ENCODE measurements at regions not wholly inside any gene's neighbourhood (a gene's known extent, or its start where the extent isn't known, plus 50 kb on each side); places are given as distances from the start of the nearest gene placed in this dataset.

DNA sequence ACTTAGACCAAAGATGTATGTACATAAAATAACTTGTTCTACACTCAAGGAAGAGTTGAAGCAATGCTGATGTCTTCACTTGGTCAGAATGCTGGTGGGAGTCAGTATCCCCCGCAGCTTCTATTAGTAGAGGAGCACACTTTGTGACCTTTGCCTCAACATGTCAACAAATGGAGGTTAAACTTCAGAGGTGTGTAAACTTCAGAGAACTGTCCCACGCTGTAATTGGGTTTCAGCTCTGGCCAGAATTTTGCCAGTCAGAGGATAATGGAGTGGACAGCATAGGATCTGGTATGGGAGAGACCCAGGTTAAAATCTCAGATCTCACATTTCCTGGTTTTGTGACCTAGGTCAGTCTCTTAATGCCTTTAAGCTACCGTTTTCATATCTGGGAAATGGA, 107.6 kb upstream of the ZNF644 start:
- BruUV-seq (replicated peaks), result no TSS peak
- no peaks in the 10 kb centered on the region for H4K20me1 ChIP-seq (ENCODE audit: insufficient read depth)
- H3K4me3 ChIP-seq (replicated peaks in 1 of 2; ENCODE audit: low read depth in 1 of 2, low read length in 2 of 2), result no peak overlapping the region
- no peak overlapping the region for H3K9ac ChIP-seq (ENCODE audit: low read length)
- no peaks in the 10 kb centered on the region for H3K4me1 ChIP-seq (ENCODE audit: control insufficient read depth in 1 of 2, insufficient read depth in 2 of 2, low read length in 2 of 2)
- H3K9me2 ChIP-seq (ENCODE audit: insufficient read depth), result no peaks in the 10 kb centered on the region
- no peaks in the 10 kb centered on the region for H3K79me2 ChIP-seq (ENCODE audit: insufficient read depth, low read length)
- CTCF ChIA-PET, result no interaction called here
- no peaks in the 10 kb centered on the region for H3K9me3 ChIP-seq (ENCODE audit: control insufficient read depth in 1 of 2, insufficient read depth in 1 of 2, low read depth in 1 of 2, low read length in 2 of 2)
- no peak for DNase-seq (ENCODE audit: low read depth, low spot score)
- 0 out of 2 replicates have a peak, but pooled peaks cover 3% of the 10 kb centered on the region for H3K27me3 ChIP-seq (ENCODE audit: insufficient read depth, low read length)
- no peak for TF ChIP-seq ELF1 (IDR thresholded peaks at IDR 0.05; ENCODE audit: borderline replicate concordance, low read depth)
- TF ChIP-seq POLR2AphosphoS5 (IDR thresholded peaks at IDR 0.05; ENCODE audit: low read depth, low read length), result no peak
- TF ChIP-seq ZFX (IDR thresholded peaks at IDR 0.05), result no peak
- TF ChIP-seq, protein P1, sequence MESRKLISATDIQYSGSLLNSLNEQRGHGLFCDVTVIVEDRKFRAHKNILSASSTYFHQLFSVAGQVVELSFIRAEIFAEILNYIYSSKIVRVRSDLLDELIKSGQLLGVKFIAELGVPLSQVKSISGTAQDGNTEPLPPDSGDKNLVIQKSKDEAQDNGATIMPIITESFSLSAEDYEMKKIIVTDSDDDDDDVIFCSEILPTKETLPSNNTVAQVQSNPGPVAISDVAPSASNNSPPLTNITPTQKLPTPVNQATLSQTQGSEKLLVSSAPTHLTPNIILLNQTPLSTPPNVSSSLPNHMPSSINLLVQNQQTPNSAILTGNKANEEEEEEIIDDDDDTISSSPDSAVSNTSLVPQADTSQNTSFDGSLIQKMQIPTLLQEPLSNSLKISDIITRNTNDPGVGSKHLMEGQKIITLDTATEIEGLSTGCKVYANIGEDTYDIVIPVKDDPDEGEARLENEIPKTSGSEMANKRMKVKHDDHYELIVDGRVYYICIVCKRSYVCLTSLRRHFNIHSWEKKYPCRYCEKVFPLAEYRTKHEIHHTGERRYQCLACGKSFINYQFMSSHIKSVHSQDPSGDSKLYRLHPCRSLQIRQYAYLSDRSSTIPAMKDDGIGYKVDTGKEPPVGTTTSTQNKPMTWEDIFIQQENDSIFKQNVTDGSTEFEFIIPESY (IDR thresholded peaks at IDR 0.05; ENCODE audit: extremely low read depth, insufficient replicate concordance, low read length), result no peak
- no peak for TF ChIP-seq ZNF274 (IDR thresholded peaks at IDR 0.05; ENCODE audit: low read depth, low read length)
- TF ChIP-seq SP1 (IDR thresholded peaks at IDR 0.05; ENCODE audit: low read depth), result no peak
- TF ChIP-seq, protein P2, sequence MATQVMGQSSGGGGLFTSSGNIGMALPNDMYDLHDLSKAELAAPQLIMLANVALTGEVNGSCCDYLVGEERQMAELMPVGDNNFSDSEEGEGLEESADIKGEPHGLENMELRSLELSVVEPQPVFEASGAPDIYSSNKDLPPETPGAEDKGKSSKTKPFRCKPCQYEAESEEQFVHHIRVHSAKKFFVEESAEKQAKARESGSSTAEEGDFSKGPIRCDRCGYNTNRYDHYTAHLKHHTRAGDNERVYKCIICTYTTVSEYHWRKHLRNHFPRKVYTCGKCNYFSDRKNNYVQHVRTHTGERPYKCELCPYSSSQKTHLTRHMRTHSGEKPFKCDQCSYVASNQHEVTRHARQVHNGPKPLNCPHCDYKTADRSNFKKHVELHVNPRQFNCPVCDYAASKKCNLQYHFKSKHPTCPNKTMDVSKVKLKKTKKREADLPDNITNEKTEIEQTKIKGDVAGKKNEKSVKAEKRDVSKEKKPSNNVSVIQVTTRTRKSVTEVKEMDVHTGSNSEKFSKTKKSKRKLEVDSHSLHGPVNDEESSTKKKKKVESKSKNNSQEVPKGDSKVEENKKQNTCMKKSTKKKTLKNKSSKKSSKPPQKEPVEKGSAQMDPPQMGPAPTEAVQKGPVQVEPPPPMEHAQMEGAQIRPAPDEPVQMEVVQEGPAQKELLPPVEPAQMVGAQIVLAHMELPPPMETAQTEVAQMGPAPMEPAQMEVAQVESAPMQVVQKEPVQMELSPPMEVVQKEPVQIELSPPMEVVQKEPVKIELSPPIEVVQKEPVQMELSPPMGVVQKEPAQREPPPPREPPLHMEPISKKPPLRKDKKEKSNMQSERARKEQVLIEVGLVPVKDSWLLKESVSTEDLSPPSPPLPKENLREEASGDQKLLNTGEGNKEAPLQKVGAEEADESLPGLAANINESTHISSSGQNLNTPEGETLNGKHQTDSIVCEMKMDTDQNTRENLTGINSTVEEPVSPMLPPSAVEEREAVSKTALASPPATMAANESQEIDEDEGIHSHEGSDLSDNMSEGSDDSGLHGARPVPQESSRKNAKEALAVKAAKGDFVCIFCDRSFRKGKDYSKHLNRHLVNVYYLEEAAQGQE (IDR thresholded peaks at IDR 0.05; ENCODE audit: low read depth), result no peak
- no peak for TF ChIP-seq YY1 (IDR thresholded peaks at IDR 0.05; ENCODE audit: extremely low read depth, insufficient replicate concordance, low read depth, low read length)
- no peak for TF ChIP-seq SRF (IDR thresholded peaks at IDR 0.05; ENCODE audit: low read depth)
- no peak for TF ChIP-seq EZH2 (IDR thresholded peaks at IDR 0.05)
- no peak for TF ChIP-seq FOSL1 (IDR thresholded peaks at IDR 0.05; ENCODE audit: low read depth)
- no peak for TF ChIP-seq POLR2A (IDR thresholded peaks at IDR 0.05; ENCODE audit: borderline replicate concordance, extremely low read depth, insufficient read depth, insufficient read length)
- TF ChIP-seq, protein P3, sequence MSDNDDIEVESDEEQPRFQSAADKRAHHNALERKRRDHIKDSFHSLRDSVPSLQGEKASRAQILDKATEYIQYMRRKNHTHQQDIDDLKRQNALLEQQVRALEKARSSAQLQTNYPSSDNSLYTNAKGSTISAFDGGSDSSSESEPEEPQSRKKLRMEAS (IDR thresholded peaks at IDR 0.05), result no peak
- TF ChIP-seq JUND (IDR thresholded peaks at IDR 0.05), result no peak
- H3K36me3 ChIP-seq (ENCODE audit: control insufficient read depth in 1 of 2, insufficient read depth in 2 of 2, low read length in 2 of 2), result no peaks in the 10 kb centered on the region
- no peak overlapping the region for H2AFZ ChIP-seq (ENCODE audit: low read depth, low read length, poor library complexity, severe bottlenecking)
- no peak for ATAC-seq
- RAD21 ChIA-PET (ENCODE audit: low non-redundant PET in 1 of 2, low total read pairs in 2 of 2, uncharacterized antibody in 2 of 2, unreplicated experiment in 2 of 2), result no interaction called here
- no peak overlapping the region for H3K4me2 ChIP-seq (ENCODE audit: low read length)
- intact Hi-C loops (cut with micrococcal nuclease), result no loop called here
- no peak overlapping the region for H3K27ac ChIP-seq (ENCODE audit: low read depth, low read length)
- POLR2A ChIA-PET, result no interaction called here
